CD8-positive, alpha-beta memory T cell (primary cell): ENCODE measurements at regions not wholly inside any gene's neighbourhood (a gene's known extent, or its start where the extent isn't known, plus 50 kb on each side); places are given as distances from the start of the nearest gene placed in this dataset.

Experiments used
- CTCF ChIA-PET: fragments of 350-600 bp; sonication (Branson Sonifier 250); formaldehyde crosslinking; loops from one replicate; lab custom pipeline; 2021; ENCODE audit warnings: antibody characterized with exemption; lab: Charles Lee
- POLR2A ChIA-PET: fragments of 350-600 bp; sonication (Branson Sonifier 250); formaldehyde crosslinking; loops from one replicate; lab custom pipeline; 2021; ENCODE audit warnings: antibody characterized with exemption; lab: Charles Lee
- DNase-seq, 5 donors: peaks; one replicate each; pipeline versions ENCODE4 v3.0.0 to v3.0.0-alpha.2; 2020 to 2022; ENCODE audit warnings: mixed read lengths in 1 of 5
- H3K27ac ChIP-seq: one replicate; pipeline ENCODE4 v1.7.0; 2013; ENCODE audit warnings: low read depth, mild to moderate bottlenecking, low read length, moderate library complexity
- H3K27me3 ChIP-seq: 2 replicates; pipeline ENCODE4 v1.7.0; 2013; ENCODE audit warnings: low read length, mild to moderate bottlenecking; ENCODE audit not compliant: insufficient read depth, poor library complexity, severe bottlenecking
- H3K36me3 ChIP-seq: 2 replicates; pipeline ENCODE4 v1.7.0; 2013; ENCODE audit warnings: mild to moderate bottlenecking, low read length, moderate library complexity; ENCODE audit not compliant: insufficient read depth
- H3K4me1 ChIP-seq: 2 replicates; pipeline ENCODE4 v1.7.0; 2013; ENCODE audit warnings: mild to moderate bottlenecking, low read length, moderate library complexity; ENCODE audit not compliant: insufficient read depth
- H3K4me3 ChIP-seq: 2 replicates; pipeline ENCODE4 v1.7.0; 2013; ENCODE audit warnings: mild to moderate bottlenecking, low read length
- H3K9me3 ChIP-seq: 2 replicates; pipeline ENCODE4 v1.7.0; 2013; ENCODE audit warnings: mild to moderate bottlenecking, low read length
- H3K27ac Mint-ChIP-seq, 8 donors: one replicate each; pipeline ENCODE4 v1.8.0; 2020 to 2021; ENCODE audit warnings: mixed read lengths in 8 of 8, mild to moderate bottlenecking in 6 of 8, inconsistent platforms in 3 of 8, moderate library complexity in 3 of 8
- H3K27me3 Mint-ChIP-seq, 2 donors: one replicate each; pipeline ENCODE4 v1.8.0; 2020 to 2021; ENCODE audit warnings: mixed read lengths in 2 of 2, mild to moderate bottlenecking in 1 of 2, moderate library complexity in 1 of 2
- H3K36me3 Mint-ChIP-seq, 3 donors: one replicate each; pipeline ENCODE4 v1.8.0; 2020 to 2021; ENCODE audit warnings: mixed read lengths in 3 of 3, inconsistent platforms in 1 of 3, mild to moderate bottlenecking in 1 of 3
- H3K4me1 Mint-ChIP-seq, 3 donors: one replicate each; pipeline ENCODE4 v1.8.0; 2020 to 2021; ENCODE audit warnings: mixed read lengths in 3 of 3, inconsistent platforms in 1 of 3, mild to moderate bottlenecking in 1 of 3
- H3K4me3 Mint-ChIP-seq, 7 donors: one replicate each; pipeline ENCODE4 v1.8.0; 2020 to 2021; ENCODE audit warnings: mixed read lengths in 7 of 7, mild to moderate bottlenecking in 6 of 7, moderate library complexity in 4 of 7, inconsistent platforms in 2 of 7
- H3K9me3 Mint-ChIP-seq, 5 donors: one replicate each; pipeline ENCODE4 v1.8.0; 2020 to 2022; ENCODE audit warnings: mixed read lengths in 5 of 5, mild to moderate bottlenecking in 3 of 5, moderate library complexity in 2 of 5, inconsistent platforms in 1 of 5

DNA sequence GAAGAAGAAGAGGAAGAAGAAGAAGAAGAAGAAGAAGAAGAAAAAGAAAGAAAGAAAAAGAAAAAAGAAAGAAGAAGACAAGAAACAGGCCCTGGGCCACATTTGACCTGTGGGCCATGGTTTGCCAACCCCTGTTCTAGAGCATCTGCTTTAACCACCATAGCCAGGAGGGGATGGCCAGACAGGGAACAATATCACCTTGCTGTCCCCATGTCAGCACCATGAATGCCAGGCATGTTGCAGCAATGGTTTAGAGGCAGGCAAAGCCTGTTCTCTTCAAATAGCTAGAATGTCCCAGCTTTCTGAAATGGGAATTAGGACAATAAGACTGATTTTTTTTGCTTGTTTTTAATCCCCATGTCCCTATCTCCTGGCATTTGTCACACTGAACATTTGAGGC is 338.6 kb upstream of the PLET1 start:
- H3K27me3 ChIP-seq: no peaks in the 10 kb centered on the region
- H3K27me3 Mint-ChIP-seq: peaks cover 4 to 15% of the 10 kb centered on the region in 2 donors
- H3K4me1 ChIP-seq: no peaks in the 10 kb centered on the region
- DNase-seq: no peak
- CTCF ChIA-PET: no interaction called here
- H3K27ac Mint-ChIP-seq: no peak overlapping the region
- no peak overlapping the region for H3K4me3 Mint-ChIP-seq
- POLR2A ChIA-PET: no interaction called here
- H3K36me3 ChIP-seq: no peaks in the 10 kb centered on the region
- H3K9me3 ChIP-seq: no peaks in the 10 kb centered on the region
- no peaks in the 10 kb centered on the region for H3K9me3 Mint-ChIP-seq
- no peak overlapping the region for H3K27ac ChIP-seq
- no peak overlapping the region for H3K4me3 ChIP-seq
- H3K36me3 Mint-ChIP-seq: no peaks in the 10 kb centered on the region
- H3K4me1 Mint-ChIP-seq: no peaks in the 10 kb centered on the region

DNA sequence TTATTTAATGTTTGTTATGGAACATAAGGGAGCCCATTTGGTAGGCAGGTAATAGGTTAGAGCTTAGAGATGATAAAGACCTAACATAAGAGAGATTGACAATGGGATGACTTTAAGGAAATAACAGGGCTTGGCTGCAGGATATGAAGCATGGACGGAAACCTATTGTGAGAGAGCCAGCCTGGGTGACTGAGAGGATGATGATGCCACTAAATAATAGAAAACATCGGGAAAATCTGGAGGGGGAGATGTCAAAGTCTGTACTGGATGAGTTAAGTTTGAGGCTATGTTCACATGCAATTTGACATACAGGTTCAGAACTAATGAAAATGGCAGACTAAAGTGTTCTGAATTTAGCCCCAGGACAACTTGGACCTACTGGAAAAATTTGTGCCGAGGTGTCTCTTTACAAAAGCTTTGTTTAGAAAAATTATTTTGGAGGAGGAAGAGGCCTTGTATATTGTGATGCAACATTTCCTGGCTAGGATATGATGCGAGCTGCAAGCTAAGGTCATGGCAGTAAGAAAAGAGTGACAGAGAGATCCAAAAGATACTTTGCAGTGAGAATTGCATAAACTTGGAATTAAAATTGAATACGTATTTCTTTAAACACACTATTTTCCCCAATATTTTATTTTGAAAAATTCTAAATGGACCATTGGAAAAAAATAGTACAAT is 339.3 kb upstream of the PLET1 start:
- Mint-ChIP-seq H3K4me1 (no peaks in the 10 kb centered on the region), H3K36me3 (no peaks in the 10 kb centered on the region), H3K27ac (no peak overlapping the region), H3K27me3 (peaks cover 4 to 22% of the 10 kb centered on the region in 2 donors), H3K4me3 (no peak overlapping the region), H3K9me3 (no peaks in the 10 kb centered on the region)
- Histone ChIP-seq H3K36me3 (no peaks in the 10 kb centered on the region), H3K27ac (no peak overlapping the region), H3K4me3 (no peak overlapping the region), H3K27me3 (no peaks in the 10 kb centered on the region), H3K4me1 (no peaks in the 10 kb centered on the region), H3K9me3 (no peaks in the 10 kb centered on the region)
- POLR2A ChIA-PET: no interaction called here
- CTCF ChIA-PET: no interaction called here
- no peak for DNase-seq

DNA sequence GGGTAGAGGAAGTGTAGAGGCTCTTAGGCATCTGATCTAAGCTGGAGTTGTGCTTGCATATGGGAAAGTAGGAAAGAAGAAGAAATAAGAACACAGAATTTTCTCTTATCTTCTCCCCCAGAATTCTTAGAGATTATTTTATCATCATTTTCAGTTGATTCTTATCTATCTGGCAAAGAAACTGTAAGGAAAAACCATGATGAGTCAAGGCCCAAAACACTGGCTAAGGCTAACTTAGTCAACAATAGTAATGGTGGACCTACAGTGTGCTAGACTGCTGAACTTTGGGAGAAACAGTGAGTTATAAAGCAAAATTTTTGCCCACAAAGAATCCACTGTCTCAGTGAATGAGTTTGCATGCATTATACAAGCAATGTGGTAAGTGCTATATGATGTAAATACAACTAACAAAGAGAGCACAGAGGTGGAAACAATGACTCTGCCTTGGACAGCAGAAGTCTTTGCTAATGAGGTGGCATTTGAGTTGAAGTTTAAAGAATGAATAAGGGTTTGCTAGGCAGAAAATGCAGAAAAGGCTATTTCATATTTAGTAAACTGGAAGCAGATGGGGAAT is 344.5 kb upstream of the PLET1 start:
- Histone ChIP-seq H3K36me3 (no peaks in the 10 kb centered on the region), H3K27ac (no peak overlapping the region), H3K27me3 (no peaks in the 10 kb centered on the region), H3K4me1 (no peaks in the 10 kb centered on the region), H3K9me3 (no peaks in the 10 kb centered on the region), H3K4me3 (no peak overlapping the region)
- Mint-ChIP-seq H3K27ac (no peak overlapping the region), H3K36me3 (no peaks in the 10 kb centered on the region), H3K4me1 (no peaks in the 10 kb centered on the region), H3K27me3 (peaks cover 6 to 28% of the 10 kb centered on the region in 2 donors), H3K4me3 (no peak overlapping the region), H3K9me3 (no peaks in the 10 kb centered on the region)
- ChIA-PET CTCF (interaction anchor here (1.3 kb wide), 1 partner anchor 17 kb away, joined by 3 read pairs; no protein-coding TSS in a partner anchor), POLR2A (no interaction called here)
- DNase-seq: no peak

DNA sequence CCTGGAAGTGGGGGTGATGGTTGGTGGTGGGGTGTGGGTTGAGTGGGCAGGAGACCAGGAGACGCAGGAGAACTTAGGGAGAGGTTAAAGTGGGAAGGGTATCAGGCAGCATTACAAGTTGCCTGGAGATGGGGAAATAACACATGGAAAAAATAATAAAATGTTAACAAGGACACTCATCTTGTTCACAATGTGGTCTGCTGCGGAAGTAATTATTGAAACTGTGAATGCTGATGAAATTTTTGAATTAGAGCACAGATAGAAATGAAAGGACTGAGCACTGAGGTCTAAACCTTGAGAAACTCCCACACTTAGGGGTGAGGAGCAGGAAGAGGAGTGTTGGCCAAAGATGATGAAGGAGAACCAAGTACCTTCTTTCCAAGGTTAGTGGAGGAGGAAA is 346.0 kb upstream of the PLET1 start:
- peaks cover 6 to 34% of the 10 kb centered on the region in 2 donors for H3K27me3 Mint-ChIP-seq
- H3K9me3 Mint-ChIP-seq: no peaks in the 10 kb centered on the region
- ChIA-PET POLR2A (no interaction called here), CTCF (interaction anchor here (0.6 to 1.3 kb wide), 2 partner anchors 18 to 326 kb away, joined by 3 read pairs; no protein-coding TSS in a partner anchor)
- no peaks in the 10 kb centered on the region for H3K4me1 Mint-ChIP-seq
- Histone ChIP-seq H3K9me3 (no peaks in the 10 kb centered on the region), H3K36me3 (no peaks in the 10 kb centered on the region), H3K4me3 (no peak overlapping the region), H3K27ac (no peak overlapping the region), H3K27me3 (no peaks in the 10 kb centered on the region), H3K4me1 (no peaks in the 10 kb centered on the region)
- no peak overlapping the region for H3K4me3 Mint-ChIP-seq
- H3K36me3 Mint-ChIP-seq: no peaks in the 10 kb centered on the region
- H3K27ac Mint-ChIP-seq: no peak overlapping the region
- DNase-seq: no peak

DNA sequence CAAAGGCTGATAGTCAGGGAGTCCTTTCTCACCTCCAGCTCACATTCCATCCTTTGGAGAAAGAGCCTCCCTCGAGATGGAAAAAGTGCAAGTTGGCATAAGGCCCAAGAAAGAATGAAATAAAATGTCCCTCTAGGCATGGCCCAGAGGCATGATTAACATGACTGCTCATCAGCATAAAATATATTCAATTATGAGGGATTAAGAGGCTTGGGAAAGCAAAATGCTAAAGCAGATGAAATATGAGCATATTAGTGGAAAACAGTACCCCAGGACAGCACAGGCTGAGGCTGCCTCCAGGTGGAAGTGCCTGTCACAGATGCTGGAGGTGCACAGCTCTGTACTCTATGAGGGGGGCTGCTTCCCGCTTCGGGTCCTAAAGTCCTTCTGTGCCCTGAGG is 347.8 kb upstream of the PLET1 start:
- POLR2A ChIA-PET: no interaction called here
- CTCF ChIA-PET: no interaction called here
- Histone ChIP-seq H3K36me3 (no peaks in the 10 kb centered on the region), H3K27me3 (no peaks in the 10 kb centered on the region), H3K4me1 (no peaks in the 10 kb centered on the region), H3K4me3 (no peak overlapping the region), H3K27ac (no peak overlapping the region), H3K9me3 (no peaks in the 10 kb centered on the region)
- no peak overlapping the region for H3K27ac Mint-ChIP-seq
- H3K4me3 Mint-ChIP-seq: no peak overlapping the region
- no peaks in the 10 kb centered on the region for H3K4me1 Mint-ChIP-seq
- H3K9me3 Mint-ChIP-seq: no peaks in the 10 kb centered on the region
- DNase-seq: no peak
- no peaks in the 10 kb centered on the region for H3K36me3 Mint-ChIP-seq
- H3K27me3 Mint-ChIP-seq: peaks cover 6 to 38% of the 10 kb centered on the region in 2 donors

DNA sequence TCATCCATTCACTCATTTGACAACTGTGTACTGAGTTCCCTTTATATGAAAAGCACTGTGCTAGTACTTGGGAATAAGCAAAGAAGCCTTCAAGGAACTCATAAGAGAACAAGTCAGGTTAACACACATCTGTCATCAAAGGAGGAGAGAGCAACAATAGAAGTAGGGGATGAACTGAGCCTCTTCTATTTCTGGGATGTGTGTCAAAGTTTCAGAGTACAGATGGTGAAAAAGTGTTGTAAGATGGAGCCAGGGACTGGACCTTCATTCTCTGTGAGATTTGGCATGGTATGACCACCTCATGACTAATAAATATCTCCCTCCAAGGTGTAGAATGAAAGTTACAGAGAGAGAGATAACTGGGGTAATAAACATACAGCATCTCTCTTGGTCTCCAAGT is 349.8 kb upstream of the PLET1 start:
- Mint-ChIP-seq H3K27ac (no peak overlapping the region), H3K4me1 (no peaks in the 10 kb centered on the region), H3K4me3 (no peak overlapping the region), H3K9me3 (no peaks in the 10 kb centered on the region), H3K36me3 (no peaks in the 10 kb centered on the region), H3K27me3 (peaks cover 6 to 24% of the 10 kb centered on the region in 2 donors)
- ChIA-PET CTCF (no interaction called here), POLR2A (no interaction called here)
- Histone ChIP-seq H3K27ac (no peak overlapping the region), H3K36me3 (no peaks in the 10 kb centered on the region), H3K9me3 (no peaks in the 10 kb centered on the region), H3K4me1 (no peaks in the 10 kb centered on the region), H3K27me3 (no peaks in the 10 kb centered on the region), H3K4me3 (no peak overlapping the region)
- DNase-seq: no peak

DNA sequence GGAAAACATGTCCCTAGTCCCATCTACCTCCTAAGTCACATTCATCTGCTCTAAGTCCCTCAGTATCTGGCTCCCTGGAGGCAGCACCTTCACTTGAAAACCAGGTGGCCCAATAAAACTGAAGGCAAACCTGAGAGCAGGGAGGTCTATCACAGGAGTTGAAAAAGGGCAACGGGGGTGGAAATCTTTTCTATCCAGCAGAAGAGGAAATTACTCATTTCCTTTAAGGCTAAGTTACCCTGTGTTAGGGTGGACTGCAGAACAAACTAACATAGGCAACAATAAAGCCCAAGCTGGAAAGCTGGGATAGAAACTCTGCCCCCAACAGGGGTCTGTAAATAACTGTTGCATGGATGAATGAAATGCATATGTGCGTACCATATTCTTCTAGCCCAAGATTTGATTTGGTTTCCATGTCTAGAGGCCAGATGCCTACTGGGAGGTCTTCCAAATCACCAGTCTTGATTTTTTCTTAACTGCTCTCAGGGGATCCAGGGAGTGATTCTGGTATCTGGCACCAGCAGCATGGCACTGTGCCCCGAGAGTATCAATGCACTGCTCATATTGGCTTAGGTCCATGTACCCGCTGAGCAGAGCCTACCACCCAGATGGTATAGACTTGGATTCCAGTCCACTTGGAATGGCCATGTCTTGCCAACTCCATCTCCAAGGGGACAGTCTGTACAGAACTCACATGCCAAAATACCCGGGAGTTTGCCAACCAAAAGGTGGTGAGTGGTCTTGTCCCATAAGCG is 350.0 kb upstream of the NCAM1 start:
- no peak for DNase-seq
- no peaks in the 10 kb centered on the region for H3K4me1 ChIP-seq
- peaks cover 5 to 18% of the 10 kb centered on the region in 2 donors for H3K27me3 Mint-ChIP-seq
- H3K27me3 ChIP-seq: no peaks in the 10 kb centered on the region
- H3K9me3 Mint-ChIP-seq: no peaks in the 10 kb centered on the region
- H3K36me3 ChIP-seq: no peaks in the 10 kb centered on the region
- H3K36me3 Mint-ChIP-seq: no peaks in the 10 kb centered on the region
- POLR2A ChIA-PET: no interaction called here
- no peak overlapping the region for H3K4me3 Mint-ChIP-seq
- no peak overlapping the region for H3K27ac ChIP-seq
- H3K4me1 Mint-ChIP-seq: no peaks in the 10 kb centered on the region
- no peaks in the 10 kb centered on the region for H3K9me3 ChIP-seq
- H3K4me3 ChIP-seq: no peak overlapping the region
- CTCF ChIA-PET: no interaction called here
- no peak overlapping the region for H3K27ac Mint-ChIP-seq

DNA sequence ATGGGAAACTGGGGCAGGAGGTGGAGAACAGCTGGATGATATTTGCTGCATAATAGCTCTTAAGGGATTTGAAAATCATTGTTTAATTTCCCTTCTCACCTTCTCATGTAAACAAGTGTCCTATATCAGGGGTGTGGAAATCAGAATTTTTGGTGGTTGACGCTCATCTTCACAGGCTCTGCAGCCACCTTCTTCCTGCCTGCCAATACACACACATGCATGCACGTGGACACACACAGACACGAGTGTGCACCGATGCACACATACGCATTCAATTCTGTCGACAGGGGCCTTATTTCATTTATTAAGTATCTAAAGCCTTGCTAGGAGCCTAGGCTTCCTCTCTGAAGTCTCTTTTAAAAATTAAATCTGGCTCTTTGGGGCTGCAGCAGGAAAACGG is 349.4 kb upstream of the NCAM1 start:
- Mint-ChIP-seq H3K27ac (no peak overlapping the region), H3K9me3 (no peaks in the 10 kb centered on the region), H3K4me3 (no peak overlapping the region), H3K27me3 (peaks cover 4 to 13% of the 10 kb centered on the region in 2 donors), H3K36me3 (no peaks in the 10 kb centered on the region), H3K4me1 (no peaks in the 10 kb centered on the region)
- POLR2A ChIA-PET: no interaction called here
- Histone ChIP-seq H3K4me3 (no peak overlapping the region), H3K4me1 (no peaks in the 10 kb centered on the region), H3K9me3 (no peaks in the 10 kb centered on the region), H3K36me3 (no peaks in the 10 kb centered on the region), H3K27ac (no peak overlapping the region), H3K27me3 (no peaks in the 10 kb centered on the region)
- DNase-seq: no peak
- CTCF ChIA-PET: no interaction called here
